Osteocyte (in vitro differentiated cells): ENCODE measurements at regions not wholly inside any gene's neighbourhood (a gene's known extent, or its start where the extent isn't known, plus 50 kb on each side); places are given as distances from the start of the nearest gene placed in this dataset.

Source experiments
- DNase-seq: peaks from one replicate; pipeline ENCODE4 v3.0.0; 2021; ENCODE audit warnings: mixed read lengths; ENCODE audit not compliant: unreplicated experiment; ENCODE audit errors: extremely low spot score
- H3K27ac Mint-ChIP-seq: one replicate; pipeline ENCODE4 v1.8.0; 2021; ENCODE audit warnings: mild to moderate bottlenecking, mixed read lengths; ENCODE audit not compliant: unreplicated experiment
- H3K27me3 Mint-ChIP-seq: one replicate; pipeline ENCODE4 v1.8.0; 2021; ENCODE audit warnings: mixed read lengths; ENCODE audit not compliant: unreplicated experiment
- H3K36me3 Mint-ChIP-seq: one replicate; pipeline ENCODE4 v1.8.0; 2021; ENCODE audit warnings: mixed read lengths; ENCODE audit not compliant: unreplicated experiment
- H3K4me1 Mint-ChIP-seq: one replicate; pipeline ENCODE4 v1.8.0; 2021; ENCODE audit warnings: mixed read lengths; ENCODE audit not compliant: unreplicated experiment
- H3K4me3 Mint-ChIP-seq: one replicate; pipeline ENCODE4 v1.8.0; 2021; ENCODE audit warnings: mild to moderate bottlenecking, moderate library complexity, mixed read lengths; ENCODE audit not compliant: unreplicated experiment
- H3K9me3 Mint-ChIP-seq: one replicate; pipeline ENCODE4 v1.8.0; 2021; ENCODE audit warnings: mixed read lengths; ENCODE audit not compliant: unreplicated experiment
- CTCF ChIP-seq: fragments of 200-600 bp; sonication (generic); IDR thresholded peaks from 2 replicates; pipeline ENCODE4 v1.5.0; 2021; ENCODE audit warnings: antibody characterized with exemption, mild to moderate bottlenecking, moderate library complexity

- Mint-ChIP-seq H3K9me3 (peaks cover 6% of the 10 kb centered on the region), H3K4me1 (peaks cover 84% of the 10 kb centered on the region), H3K36me3 (peaks cover 43% of the 10 kb centered on the region), H3K27me3 (no peaks in the 10 kb centered on the region), H3K27ac (no peak overlapping the region), H3K4me3 (no peak overlapping the region)
- TF ChIP-seq CTCF, result no peak
- no peak for DNase-seq
Measured at GRCh38 chr3:34180532-34180931, 382.1 kb downstream of the PDCD6IP start.

GRCh38 chr3:34183114-34183513 is 384.7 kb downstream of the PDCD6IP start:
- DNase-seq, result no peak
- H3K4me1 Mint-ChIP-seq, result peaks cover 75% of the 10 kb centered on the region
- no peak for TF ChIP-seq CTCF

GRCh38 chr3:34183611-34184340 is 385.3 kb downstream of the PDCD6IP start:
- no peak overlapping the region for H3K4me3 Mint-ChIP-seq
- peak overlapping the region; percentile 23 for H3K27ac Mint-ChIP-seq
- peaks cover 72% of the 10 kb centered on the region for H3K4me1 Mint-ChIP-seq
- no peak for DNase-seq
- H3K36me3 Mint-ChIP-seq, result peaks cover 59% of the 10 kb centered on the region
- no peak for TF ChIP-seq CTCF
- H3K9me3 Mint-ChIP-seq, result peaks cover under 1% of the 10 kb centered on the region
- H3K27me3 Mint-ChIP-seq, result no peaks in the 10 kb centered on the region

More at GRCh38 chr3:34183114-34183513, 384.7 kb downstream of the PDCD6IP start:
- Mint-ChIP-seq H3K27ac (peak overlapping the region; percentile 21), H3K36me3 (peaks cover 60% of the 10 kb centered on the region), H3K4me3 (no peak overlapping the region), H3K9me3 (peaks cover 6% of the 10 kb centered on the region), H3K27me3 (no peaks in the 10 kb centered on the region)

GRCh38 chr3:34185301-34185700 is 386.9 kb downstream of the PDCD6IP start:
- H3K27me3 Mint-ChIP-seq, result no peaks in the 10 kb centered on the region
- H3K27ac Mint-ChIP-seq, result no peak overlapping the region
- H3K9me3 Mint-ChIP-seq, result no peaks in the 10 kb centered on the region
- peaks cover 72% of the 10 kb centered on the region for H3K36me3 Mint-ChIP-seq
- TF ChIP-seq CTCF, result no peak
- no peak overlapping the region for H3K4me3 Mint-ChIP-seq
- H3K4me1 Mint-ChIP-seq, result peaks cover 70% of the 10 kb centered on the region
- DNase-seq, result no peak

- Mint-ChIP-seq H3K4me3 (no peak overlapping the region), H3K27me3 (no peaks in the 10 kb centered on the region), H3K4me1 (peaks cover 64% of the 10 kb centered on the region), H3K9me3 (no peaks in the 10 kb centered on the region), H3K27ac (no peak overlapping the region), H3K36me3 (peaks cover 64% of the 10 kb centered on the region)
- TF ChIP-seq CTCF, result no peak
- no peak for DNase-seq
Measured at GRCh38 chr3:34189133-34189532, 390.7 kb downstream of the PDCD6IP start.
